ENCODE measurements at regions not wholly inside any gene's neighbourhood (a gene's known extent, or its start where the extent isn't known, plus 50 kb on each side); places are given as distances from the start of the nearest gene placed in this dataset.

DNA sequence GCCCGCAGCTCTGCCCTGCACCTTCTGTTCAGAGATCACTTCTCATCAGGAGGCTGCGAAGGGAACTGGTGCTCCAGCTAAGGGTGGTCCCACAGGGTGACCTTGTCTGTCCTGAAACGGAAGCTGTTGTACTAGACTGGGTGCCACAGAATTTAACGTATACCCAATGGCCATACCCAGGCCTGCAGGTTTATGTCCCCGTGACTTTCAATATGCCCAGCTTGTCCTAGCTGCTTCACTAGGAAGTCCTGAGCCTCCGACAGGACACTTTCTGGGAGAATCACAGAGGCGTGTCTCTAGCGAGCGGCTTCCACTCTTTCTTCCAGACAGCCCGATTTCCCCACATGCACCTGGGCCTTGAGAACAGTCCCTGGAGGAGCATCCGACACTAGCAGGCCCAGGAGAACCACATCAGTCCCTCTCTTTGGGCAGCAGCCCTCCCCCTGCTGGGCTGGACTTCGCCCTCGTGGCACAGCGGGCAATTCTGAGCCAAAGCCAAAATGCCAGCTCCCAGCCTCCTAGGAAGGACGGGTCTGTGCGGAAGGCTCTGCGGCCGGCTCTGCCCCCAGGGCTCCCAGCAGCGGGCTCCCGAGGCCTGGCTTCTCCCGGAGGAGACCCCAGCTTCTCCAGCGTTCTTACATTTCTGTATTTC lies 91.9 kb upstream of the OTOS start:
- TF ChIP-seq CTCF (IDR thresholded peaks at IDR 0.05) = no peak
- Mint-ChIP-seq H3K27me3 (ENCODE audit: low read depth) (no peaks in the 10 kb centered on the region), H3K36me3 (ENCODE audit: low read depth) (no peaks in the 10 kb centered on the region), H3K4me3 (ENCODE audit: unreplicated experiment) (no peak overlapping the region), H3K4me1 (ENCODE audit: low read depth) (peaks cover 26% of the 10 kb centered on the region), H3K27ac (ENCODE audit: unreplicated experiment) (no peak overlapping the region), H3K9me3 (ENCODE audit: low read depth) (peaks cover 12% of the 10 kb centered on the region)
- DNase-seq (ENCODE audit: low spot score) = no peak

GRCh38 chr2:240232961-240233884 lies 92.8 kb upstream of the OTOS start:
- H3K36me3 Mint-ChIP-seq (ENCODE audit: low read depth) = no peaks in the 10 kb centered on the region
- H3K4me1 Mint-ChIP-seq (ENCODE audit: low read depth) = peaks cover 35% of the 10 kb centered on the region
- H3K9me3 Mint-ChIP-seq (ENCODE audit: low read depth) = peaks cover 12% of the 10 kb centered on the region
- no peak overlapping the region for H3K4me3 Mint-ChIP-seq (ENCODE audit: unreplicated experiment)
- no peaks in the 10 kb centered on the region for H3K27me3 Mint-ChIP-seq (ENCODE audit: low read depth)
- H3K27ac Mint-ChIP-seq (ENCODE audit: unreplicated experiment) = no peak overlapping the region
- peak; percentile 94 for DNase-seq (ENCODE audit: low spot score)
- peak; percentile 99 for TF ChIP-seq CTCF (IDR thresholded peaks at IDR 0.05)

GRCh38 chr2:240233885-240234502 lies 93.5 kb upstream of the OTOS start:
- H3K9me3 Mint-ChIP-seq (ENCODE audit: low read depth) = peaks cover 10% of the 10 kb centered on the region
- no peaks in the 10 kb centered on the region for H3K36me3 Mint-ChIP-seq (ENCODE audit: low read depth)
- peak; percentile 94 for DNase-seq (ENCODE audit: low spot score)
- H3K4me3 Mint-ChIP-seq (ENCODE audit: unreplicated experiment) = no peak overlapping the region
- no peak overlapping the region for H3K27ac Mint-ChIP-seq (ENCODE audit: unreplicated experiment)
- no peak for TF ChIP-seq CTCF (IDR thresholded peaks at IDR 0.05)
- no peaks in the 10 kb centered on the region for H3K27me3 Mint-ChIP-seq (ENCODE audit: low read depth)
- H3K4me1 Mint-ChIP-seq (ENCODE audit: low read depth) = peaks cover 37% of the 10 kb centered on the region

DNA sequence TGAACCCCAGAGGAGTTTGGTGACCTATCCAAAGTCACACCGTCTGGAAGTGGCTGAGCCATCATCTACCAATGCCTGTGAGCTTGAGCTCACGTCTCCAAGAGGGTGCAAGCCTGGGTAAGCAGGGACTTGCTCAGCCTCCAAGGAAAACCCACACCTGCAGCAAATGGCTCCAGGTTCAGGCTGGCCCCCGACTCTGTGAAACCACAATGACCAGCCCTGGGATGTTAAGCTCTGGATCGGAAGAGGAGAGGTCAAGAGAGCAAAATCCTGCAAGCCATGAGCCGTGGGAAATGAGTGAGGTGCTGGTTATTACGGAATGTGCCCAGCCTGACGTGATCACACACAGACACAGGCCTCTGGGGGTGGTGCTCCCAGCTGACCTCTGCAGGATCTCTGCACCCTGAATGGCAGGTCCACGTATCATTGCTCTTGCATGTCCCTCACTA lies 94.1 kb upstream of the OTOS start:
- H3K9me3 Mint-ChIP-seq (ENCODE audit: low read depth) = peaks cover 8% of the 10 kb centered on the region
- H3K4me3 Mint-ChIP-seq (ENCODE audit: unreplicated experiment) = no peak overlapping the region
- no peaks in the 10 kb centered on the region for H3K36me3 Mint-ChIP-seq (ENCODE audit: low read depth)

More for the DNA sequence above, 94.1 kb upstream of the OTOS start:
- no peaks in the 10 kb centered on the region for H3K27me3 Mint-ChIP-seq (ENCODE audit: low read depth)
- peak overlapping the region; percentile 22 for H3K27ac Mint-ChIP-seq (ENCODE audit: unreplicated experiment)
- no peak for DNase-seq (ENCODE audit: low spot score)
- no peak for TF ChIP-seq CTCF (IDR thresholded peaks at IDR 0.05)
- peaks cover 37% of the 10 kb centered on the region for H3K4me1 Mint-ChIP-seq (ENCODE audit: low read depth)
